GM23338 (cell line): ENCODE measurements at regions not wholly inside any gene's neighbourhood (a gene's known extent, or its start where the extent isn't known, plus 50 kb on each side); places are given as distances from the start of the nearest gene placed in this dataset.
A peak's percentile ranks its signal among the peaks of the same experiment; 100 is the strongest.

Source experiments
- ATAC-seq: fragments of 200-7000 bp; cut with Tn5 transposase; 3 replicates; pipeline ENCODE4 v1.9.1; 2020
- DNase-seq: peaks from one replicate; pipeline ENCODE4 v3.0.0-alpha.2; 2015; ENCODE audit warnings: low spot score
- H2AFZ ChIP-seq: fragments of 200-600 bp; sonication (generic); 2 replicates; pipeline ENCODE4 v1.8.0; 2016; ENCODE audit warnings: antibody characterized with exemption, mild to moderate bottlenecking, moderate library complexity
- H3F3A ChIP-seq: fragments of 200-600 bp; sonication (generic); replicated peaks from 2 replicates; pipeline ENCODE4 v1.8.0; 2017; ENCODE audit warnings: antibody characterized with exemption, mixed run types, low read depth
- H3K27ac ChIP-seq: fragments of 200-600 bp; sonication (generic); 2 replicates; pipeline ENCODE4 v1.6.1; 2016; ENCODE audit warnings: low read depth
- H3K27me3 ChIP-seq: fragments of 200-600 bp; sonication (generic); 2 replicates; pipeline ENCODE4 v1.8.0; 2016; ENCODE audit warnings: mild to moderate bottlenecking, mixed run types, moderate library complexity; ENCODE audit not compliant: insufficient read depth
- H3K36me3 ChIP-seq: fragments of 200-600 bp; sonication (generic); 2 replicates; pipeline ENCODE4 v1.8.0; 2016; ENCODE audit warnings: mild to moderate bottlenecking; ENCODE audit not compliant: insufficient read depth
- H3K4me1 ChIP-seq: fragments of 200-600 bp; sonication (generic); 2 replicates; pipeline ENCODE4 v1.8.0; 2016; ENCODE audit warnings: mild to moderate bottlenecking, moderate library complexity; ENCODE audit not compliant: insufficient read depth
- H3K4me2 ChIP-seq: fragments of 200-600 bp; sonication (generic); 2 replicates; pipeline ENCODE4 v1.7.1; 2017; ENCODE audit warnings: mixed run types
- H3K4me3 ChIP-seq: fragments of 200-600 bp; sonication (generic); 2 replicates; pipeline ENCODE4 v1.6.1; 2016; ENCODE audit warnings: mixed run types
- H3K79me2 ChIP-seq: fragments of 200-600 bp; sonication (generic); replicated peaks from 2 replicates; pipeline ENCODE4 v1.8.0; 2017; ENCODE audit warnings: mild to moderate bottlenecking; ENCODE audit not compliant: insufficient read depth
- H3K9me2 ChIP-seq: fragments of 200-600 bp; sonication (generic); 2 replicates; pipeline ENCODE4 v1.8.0; 2017; ENCODE audit not compliant: insufficient read depth
- H4K20me1 ChIP-seq: fragments of 200-600 bp; sonication (generic); replicated peaks from 2 replicates; pipeline ENCODE4 v1.8.0; 2017; ENCODE audit warnings: mild to moderate bottlenecking; ENCODE audit not compliant: insufficient read depth
- H3K27ac Mint-ChIP-seq: 2 replicates; pipeline ENCODE4 v1.8.0; 2020; ENCODE audit warnings: inconsistent platforms, mild to moderate bottlenecking, moderate library complexity, mixed read lengths
- H3K27me3 Mint-ChIP-seq: 3 replicates; pipeline ENCODE4 v1.8.0; 2022; ENCODE audit warnings: low read depth, mild to moderate bottlenecking, moderate library complexity, mixed read lengths, inconsistent platforms; ENCODE audit not compliant: insufficient read depth, poor library complexity
- H3K36me3 Mint-ChIP-seq: 3 replicates; pipeline ENCODE4 v1.8.0; 2021; ENCODE audit warnings: low read depth, mild to moderate bottlenecking, inconsistent platforms, moderate library complexity, mixed read lengths
- H3K4me1 Mint-ChIP-seq: 3 replicates; pipeline ENCODE4 v1.8.0; 2020; ENCODE audit warnings: mild to moderate bottlenecking, inconsistent platforms, mixed read lengths
- H3K4me3 Mint-ChIP-seq: 3 replicates; pipeline ENCODE4 v1.8.0; 2021; ENCODE audit warnings: moderate library complexity, mild to moderate bottlenecking, inconsistent platforms, mixed read lengths
- H3K9me3 Mint-ChIP-seq: 3 replicates; pipeline ENCODE4 v1.8.0; 2020; ENCODE audit warnings: moderate library complexity, mild to moderate bottlenecking, inconsistent platforms, mixed read lengths
- EZH2phosphoT487 ChIP-seq: fragments of 200-600 bp; sonication (generic); IDR thresholded peaks from one replicate; pipeline ENCODE4 v1.8.1; 2018; ENCODE audit warnings: antibody characterized with exemption; ENCODE audit not compliant: unreplicated experiment
- JUNB ChIP-seq: IDR thresholded peaks from one replicate; pipeline ENCODE4 v1.6.1; 2016; ENCODE audit warnings: antibody characterized with exemption; ENCODE audit not compliant: unreplicated experiment
- NANOG ChIP-seq: IDR thresholded peaks from 2 replicates; pipeline ENCODE4 v1.6.1; 2016; ENCODE audit warnings: antibody characterized with exemption, borderline replicate concordance
- POLR2AphosphoS5 ChIP-seq: IDR thresholded peaks from 2 replicates; pipeline ENCODE4 v1.6.1; 2016; ENCODE audit warnings: antibody characterized with exemption, low read depth
- STAT1 ChIP-seq: IDR thresholded peaks from one replicate; pipeline ENCODE4 v1.6.1; 2016; ENCODE audit warnings: antibody characterized with exemption; ENCODE audit not compliant: unreplicated experiment
- ZNF114 ChIP-seq: fragments of 250-450 bp; sonication (Bioruptor Pico); IDR thresholded peaks from 2 replicates; pipeline ENCODE4 v1.5.0; 2020; ENCODE audit warnings: mild to moderate bottlenecking, moderate library complexity
- TF ChIP-seq, protein P1 (sequence below): fragments of 250-450 bp; sonication (Bioruptor Pico); IDR thresholded peaks from 2 replicates; pipeline ENCODE4 v1.5.0; 2020; ENCODE audit warnings: mild to moderate bottlenecking, moderate library complexity

DNA sequence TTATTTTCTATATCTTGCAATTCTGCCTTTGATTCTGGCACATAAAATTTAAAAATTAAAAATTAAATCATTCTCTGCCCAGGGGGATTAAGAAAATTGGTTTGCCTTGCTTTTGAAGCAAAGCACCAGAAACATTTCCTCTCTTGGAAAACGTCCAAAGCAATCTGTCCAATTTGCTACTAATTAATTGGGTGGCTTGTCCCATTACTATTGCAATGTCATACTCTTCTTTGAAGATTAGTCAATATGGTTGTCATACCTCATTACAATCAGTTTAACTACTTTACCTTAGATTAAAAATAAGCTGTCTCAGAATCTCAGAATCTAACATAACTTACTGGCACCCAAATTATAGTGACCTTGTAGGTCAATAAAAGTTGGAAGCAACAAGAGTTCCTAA lies 208.8 kb downstream of the TMA16 start:
- no peaks in the 10 kb centered on the region for H3K36me3 ChIP-seq
- H3K4me3 Mint-ChIP-seq = no peak overlapping the region
- no peaks in the 10 kb centered on the region for H3K9me2 ChIP-seq
- H3K9me3 Mint-ChIP-seq = no peaks in the 10 kb centered on the region
- H3K36me3 Mint-ChIP-seq = no peaks in the 10 kb centered on the region
- no peaks in the 10 kb centered on the region for H3F3A ChIP-seq
- no peak overlapping the region for H2AFZ ChIP-seq
- peaks cover 5% of the 10 kb centered on the region; the same call in 2 of the 3 replicates for H3K4me1 Mint-ChIP-seq
- no peak overlapping the region for H3K4me3 ChIP-seq
- no peak for ATAC-seq
- DNase-seq = no peak
- H4K20me1 ChIP-seq = no peaks in the 10 kb centered on the region
- H3K27me3 Mint-ChIP-seq = no peaks in the 10 kb centered on the region
- H3K4me1 ChIP-seq = no peaks in the 10 kb centered on the region
- no peak overlapping the region for H3K4me2 ChIP-seq
- H3K79me2 ChIP-seq = no peaks in the 10 kb centered on the region
- TF ChIP-seq POLR2AphosphoS5 = no peak
- TF ChIP-seq EZH2phosphoT487 = no peak
- no peak for TF ChIP-seq NANOG
- no peak for TF ChIP-seq STAT1
- no peak for TF ChIP-seq JUNB
- no peak overlapping the region for H3K27ac Mint-ChIP-seq
- H3K27me3 ChIP-seq = no peaks in the 10 kb centered on the region
- no peak overlapping the region for H3K27ac ChIP-seq

DNA sequence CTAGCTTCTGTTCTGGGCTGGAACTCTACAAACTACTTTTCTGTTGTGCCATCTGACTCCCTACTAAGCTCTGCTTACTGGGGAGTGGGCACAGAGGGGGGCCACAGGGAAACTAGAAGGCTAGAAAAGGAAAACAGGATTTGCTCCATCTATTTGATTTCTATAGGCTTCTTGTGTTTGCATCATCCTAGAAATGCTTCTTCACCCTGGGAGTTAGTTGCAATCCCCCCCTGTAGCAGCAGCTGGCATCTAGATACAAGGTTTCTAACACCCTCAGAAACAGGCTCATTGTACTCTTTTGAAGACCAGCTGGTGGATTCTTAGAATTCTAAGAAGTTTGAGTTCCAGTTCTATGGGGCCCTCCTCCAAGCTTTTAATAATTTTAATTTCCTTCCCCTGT lies 213.4 kb downstream of the TMA16 start:
- H3K27me3 ChIP-seq = no peaks in the 10 kb centered on the region
- H3K27ac Mint-ChIP-seq = no peak overlapping the region
- no peaks in the 10 kb centered on the region for H3K27me3 Mint-ChIP-seq
- no peak overlapping the region for H2AFZ ChIP-seq
- H3K4me3 Mint-ChIP-seq = no peak overlapping the region
- H3K4me3 ChIP-seq = no peak overlapping the region
- no peaks in the 10 kb centered on the region for H3F3A ChIP-seq
- no peaks in the 10 kb centered on the region for H3K36me3 Mint-ChIP-seq
- no peak for TF ChIP-seq ZNF114
- peak; percentile 59 for ATAC-seq
- peaks cover 9% of the 10 kb centered on the region; the same call in 2 of the 3 replicates for H3K4me1 Mint-ChIP-seq
- no peaks in the 10 kb centered on the region for H3K9me2 ChIP-seq
- peak; percentile 30 for DNase-seq
- no peak overlapping the region for H3K4me2 ChIP-seq
- H3K4me1 ChIP-seq = no peaks in the 10 kb centered on the region
- no peaks in the 10 kb centered on the region for H3K9me3 Mint-ChIP-seq
- H3K27ac ChIP-seq = no peak overlapping the region
- no peaks in the 10 kb centered on the region for H4K20me1 ChIP-seq
- H3K79me2 ChIP-seq = no peaks in the 10 kb centered on the region
- no peaks in the 10 kb centered on the region for H3K36me3 ChIP-seq

DNA sequence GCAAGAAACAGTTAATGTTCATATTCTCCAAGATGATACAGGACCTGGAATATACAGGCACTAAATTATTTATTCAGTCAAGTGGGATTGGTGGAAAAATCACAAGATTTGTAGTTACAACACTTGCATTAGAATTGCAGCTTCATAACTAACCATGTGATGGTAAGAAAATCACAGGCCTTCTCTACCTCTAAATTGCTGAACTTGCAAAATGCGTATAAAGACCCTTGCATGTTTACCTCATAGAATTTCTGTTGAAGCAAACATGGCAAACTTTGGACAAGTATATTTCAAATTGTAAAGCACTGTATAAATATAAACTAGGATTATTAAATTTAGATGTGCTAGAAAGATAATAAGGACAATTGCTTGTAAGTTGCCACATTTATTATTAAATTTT lies 215.1 kb downstream of the TMA16 start:
- no peaks in the 10 kb centered on the region for H3K9me3 Mint-ChIP-seq
- H3K27me3 ChIP-seq = no peaks in the 10 kb centered on the region
- no peak overlapping the region for H3K4me2 ChIP-seq
- no peaks in the 10 kb centered on the region for H4K20me1 ChIP-seq
- no peaks in the 10 kb centered on the region for H3K79me2 ChIP-seq
- no peak overlapping the region for H3K27ac ChIP-seq
- H3K9me2 ChIP-seq = no peaks in the 10 kb centered on the region
- no peaks in the 10 kb centered on the region for H3K27me3 Mint-ChIP-seq
- no peaks in the 10 kb centered on the region for H3K36me3 Mint-ChIP-seq
- no peaks in the 10 kb centered on the region for H3K36me3 ChIP-seq
- no peak for TF ChIP-seq POLR2AphosphoS5
- TF ChIP-seq, protein P1, sequence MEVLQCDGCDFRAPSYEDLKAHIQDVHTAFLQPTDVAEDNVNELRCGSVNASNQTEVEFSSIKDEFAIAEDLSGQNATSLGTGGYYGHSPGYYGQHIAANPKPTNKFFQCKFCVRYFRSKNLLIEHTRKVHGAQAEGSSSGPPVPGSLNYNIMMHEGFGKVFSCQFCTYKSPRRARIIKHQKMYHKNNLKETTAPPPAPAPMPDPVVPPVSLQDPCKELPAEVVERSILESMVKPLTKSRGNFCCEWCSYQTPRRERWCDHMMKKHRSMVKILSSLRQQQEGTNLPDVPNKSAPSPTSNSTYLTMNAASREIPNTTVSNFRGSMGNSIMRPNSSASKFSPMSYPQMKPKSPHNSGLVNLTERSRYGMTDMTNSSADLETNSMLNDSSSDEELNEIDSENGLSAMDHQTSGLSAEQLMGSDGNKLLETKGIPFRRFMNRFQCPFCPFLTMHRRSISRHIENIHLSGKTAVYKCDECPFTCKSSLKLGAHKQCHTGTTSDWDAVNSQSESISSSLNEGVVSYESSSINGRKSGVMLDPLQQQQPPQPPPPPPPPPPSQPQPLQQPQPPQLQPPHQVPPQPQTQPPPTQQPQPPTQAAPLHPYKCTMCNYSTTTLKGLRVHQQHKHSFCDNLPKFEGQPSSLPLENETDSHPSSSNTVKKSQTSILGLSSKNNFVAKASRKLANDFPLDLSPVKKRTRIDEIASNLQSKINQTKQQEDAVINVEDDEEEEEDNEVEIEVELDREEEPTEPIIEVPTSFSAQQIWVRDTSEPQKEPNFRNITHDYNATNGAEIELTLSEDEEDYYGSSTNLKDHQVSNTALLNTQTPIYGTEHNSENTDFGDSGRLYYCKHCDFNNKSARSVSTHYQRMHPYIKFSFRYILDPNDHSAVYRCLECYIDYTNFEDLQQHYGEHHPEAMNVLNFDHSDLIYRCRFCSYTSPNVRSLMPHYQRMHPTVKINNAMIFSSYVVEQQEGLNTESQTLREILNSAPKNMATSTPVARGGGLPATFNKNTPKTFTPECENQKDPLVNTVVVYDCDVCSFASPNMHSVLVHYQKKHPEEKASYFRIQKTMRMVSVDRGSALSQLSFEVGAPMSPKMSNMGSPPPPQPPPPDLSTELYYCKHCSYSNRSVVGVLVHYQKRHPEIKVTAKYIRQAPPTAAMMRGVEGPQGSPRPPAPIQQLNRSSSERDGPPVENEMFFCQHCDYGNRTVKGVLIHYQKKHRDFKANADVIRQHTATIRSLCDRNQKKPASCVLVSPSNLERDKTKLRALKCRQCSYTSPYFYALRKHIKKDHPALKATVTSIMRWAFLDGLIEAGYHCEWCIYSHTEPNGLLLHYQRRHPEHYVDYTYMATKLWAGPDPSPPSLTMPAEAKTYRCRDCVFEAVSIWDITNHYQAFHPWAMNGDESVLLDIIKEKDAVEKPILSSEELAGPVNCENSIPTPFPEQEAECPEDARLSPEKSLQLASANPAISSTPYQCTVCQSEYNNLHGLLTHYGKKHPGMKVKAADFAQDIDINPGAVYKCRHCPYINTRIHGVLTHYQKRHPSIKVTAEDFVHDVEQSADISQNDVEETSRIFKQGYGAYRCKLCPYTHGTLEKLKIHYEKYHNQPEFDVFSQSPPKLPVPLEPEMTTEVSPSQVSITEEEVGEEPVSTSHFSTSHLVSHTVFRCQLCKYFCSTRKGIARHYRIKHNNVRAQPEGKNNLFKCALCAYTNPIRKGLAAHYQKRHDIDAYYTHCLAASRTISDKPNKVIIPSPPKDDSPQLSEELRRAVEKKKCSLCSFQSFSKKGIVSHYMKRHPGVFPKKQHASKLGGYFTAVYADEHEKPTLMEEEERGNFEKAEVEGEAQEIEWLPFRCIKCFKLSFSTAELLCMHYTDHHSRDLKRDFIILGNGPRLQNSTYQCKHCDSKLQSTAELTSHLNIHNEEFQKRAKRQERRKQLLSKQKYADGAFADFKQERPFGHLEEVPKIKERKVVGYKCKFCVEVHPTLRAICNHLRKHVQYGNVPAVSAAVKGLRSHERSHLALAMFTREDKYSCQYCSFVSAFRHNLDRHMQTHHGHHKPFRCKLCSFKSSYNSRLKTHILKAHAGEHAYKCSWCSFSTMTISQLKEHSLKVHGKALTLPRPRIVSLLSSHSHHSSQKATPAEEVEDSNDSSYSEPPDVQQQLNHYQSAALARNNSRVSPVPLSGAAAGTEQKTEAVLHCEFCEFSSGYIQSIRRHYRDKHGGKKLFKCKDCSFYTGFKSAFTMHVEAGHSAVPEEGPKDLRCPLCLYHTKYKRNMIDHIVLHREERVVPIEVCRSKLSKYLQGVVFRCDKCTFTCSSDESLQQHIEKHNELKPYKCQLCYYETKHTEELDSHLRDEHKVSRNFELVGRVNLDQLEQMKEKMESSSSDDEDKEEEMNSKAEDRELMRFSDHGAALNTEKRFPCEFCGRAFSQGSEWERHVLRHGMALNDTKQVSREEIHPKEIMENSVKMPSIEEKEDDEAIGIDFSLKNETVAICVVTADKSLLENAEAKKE (CRISPR knock-in tag) = no peak
- no peak for TF ChIP-seq EZH2phosphoT487
- H3K4me1 ChIP-seq = no peaks in the 10 kb centered on the region
- no peak overlapping the region for H3K27ac Mint-ChIP-seq
- no peak overlapping the region for H2AFZ ChIP-seq
- DNase-seq (no peak), ATAC-seq (no peak)
- peaks cover 9% of the 10 kb centered on the region; the same call in 2 of the 3 replicates for H3K4me1 Mint-ChIP-seq
- H3K4me3 ChIP-seq = no peak overlapping the region
- H3K4me3 Mint-ChIP-seq = no peak overlapping the region
- H3F3A ChIP-seq = no peaks in the 10 kb centered on the region
